Body of pancreas (tissue), 4 donors: ENCODE measurements at regions not wholly inside any gene's neighbourhood (a gene's known extent, or its start where the extent isn't known, plus 50 kb on each side); places are given as distances from the start of the nearest gene placed in this dataset.

Experiments
- ATAC-seq: fragments of 150-250 bp; one replicate; pipeline ENCODE4 v1.9.1; 2016
- DNase-seq, 4 donors: peaks; one replicate each; pipeline ENCODE4 v3.0.0-alpha.2; 2019
- H3K27ac ChIP-seq, 4 donors: fragments of 200-600 bp; sonication (generic); 1 replicate in 3 of 4; 2 replicates in 1 of 4; pipeline versions ENCODE4 v1.5.1 to v1.6.1; 2016 to 2019; ENCODE audit warnings: mild to moderate bottlenecking in 1 of 4, mixed read lengths in 1 of 4, moderate library complexity in 1 of 4
- H3K27me3 ChIP-seq, 2 donors: fragments of 200-600 bp; sonication (generic); one replicate each; pipeline ENCODE4 v1.6.0; 2016; ENCODE audit warnings: mild to moderate bottlenecking in 1 of 2
- H3K36me3 ChIP-seq, 2 donors: fragments of 200-600 bp; sonication (generic); replicated peaks in 1 of 2; 2 replicates each; pipeline ENCODE4 v1.5.1; 2016; ENCODE audit warnings: low read depth in 2 of 2; ENCODE audit not compliant: insufficient read depth in 1 of 2
- H3K4me1 ChIP-seq: fragments of 200-600 bp; sonication (generic); one replicate; pipeline ENCODE4 v1.6.0; 2016
- H3K4me3 ChIP-seq, 2 donors: fragments of 200-600 bp; sonication (generic); 1 replicate in 1 of 2; 2 replicates in 1 of 2; pipeline ENCODE4 v1.5.1; 2016 to 2019
- H3K9me3 ChIP-seq, 3 donors: fragments of 200-600 bp; sonication (generic); 1 replicate in 2 of 3; 2 replicates in 1 of 3; pipeline ENCODE4 v1.5.1; 2016
- CTCF ChIP-seq, 7 experiments: fragments of 450-650 bp in 4 of 7; fragments of 200-600 bp in 3 of 7; sonication (generic) in 3 of 7; IDR thresholded peaks; one replicate each; pipeline ENCODE4 v1.5.1; 2016 to 2019; ENCODE audit warnings: antibody characterized with exemption in 7 of 7
- POLR2A ChIP-seq, 3 donors: fragments of 450-650 bp; IDR thresholded peaks; one replicate each; pipeline ENCODE4 v1.6.1; 2016; ENCODE audit warnings: antibody characterized with exemption in 3 of 3, mild to moderate bottlenecking in 2 of 3
- WGBS, 2 donors: methylation state at CpG; one replicate each; pipeline ENCODE4 v1.1.5; 2017; 5-methylcytosine and 5-hydroxymethylcytosine counted together
- intact Hi-C: fragments of 100-400 bp; cut with DNase I; formaldehyde crosslinking; loops from one replicate; pipeline ENCODE4 v1.15.1; 2023

GRCh38 chr21:16678429-16679160 is 834.2 kb upstream of the CXADR start:
- intact Hi-C loops: no loop called here

GRCh38 chr21:16695074-16695473 is 817.8 kb upstream of the CXADR start:
- 54 to 90% methylated on average over 2 of the region's 2 CpGs for WGBS, 2 donors
- intact Hi-C loops: no loop called here
- Histone ChIP-seq H3K4me3 (no peak overlapping the region), H3K9me3 (peaks cover 0 to 12% (median 0%) of the 10 kb centered on the region in 3 donors), H3K4me1 (no peaks in the 10 kb centered on the region), H3K27ac (no peak overlapping the region), H3K27me3 (no peaks in the 10 kb centered on the region), H3K36me3 (no peaks in the 10 kb centered on the region)
- DNase-seq (no peak), ATAC-seq (no peak)
- no peak for TF ChIP-seq CTCF (IDR thresholded peaks at IDR 0.05)
- no peak for TF ChIP-seq POLR2A (IDR thresholded peaks at IDR 0.05)

More at GRCh38 chr21:16678429-16679160, 834.2 kb upstream of the CXADR start:
- Histone ChIP-seq H3K4me1 (no peaks in the 10 kb centered on the region), H3K27ac (no peak overlapping the region), H3K27me3 (no peaks in the 10 kb centered on the region), H3K9me3 (no peaks in the 10 kb centered on the region), H3K4me3 (no peak overlapping the region), H3K36me3 (no peaks in the 10 kb centered on the region)
- TF ChIP-seq POLR2A (IDR thresholded peaks at IDR 0.05) (no peak), CTCF (IDR thresholded peaks at IDR 0.05) (no peak)
- ATAC-seq (no peak), DNase-seq (no peak)
- 47% methylated on average over 3 of the region's 3 CpGs for WGBS, 2 donors

GRCh38 chr21:16707274-16707673 is 805.6 kb upstream of the CXADR start:
- no peak for TF ChIP-seq CTCF (IDR thresholded peaks at IDR 0.05)
- no peak for TF ChIP-seq POLR2A (IDR thresholded peaks at IDR 0.05)

GRCh38 chr21:16708101-16708835 is 804.6 kb upstream of the CXADR start:
- DNase-seq: no peak
- Histone ChIP-seq H3K36me3 (no peaks in the 10 kb centered on the region), H3K4me1 (no peaks in the 10 kb centered on the region), H3K27me3 (no peaks in the 10 kb centered on the region), H3K4me3 (no peak overlapping the region), H3K9me3 (no peaks in the 10 kb centered on the region), H3K27ac (no peak overlapping the region)
- no peak for ATAC-seq
- intact Hi-C loops: no loop called here
- 39 to 47% methylated on average over 2 of the region's 2 CpGs for WGBS, 2 donors
- no peak for TF ChIP-seq POLR2A (IDR thresholded peaks at IDR 0.05)
- TF ChIP-seq CTCF (IDR thresholded peaks at IDR 0.05): no peak

More at GRCh38 chr21:16707274-16707673, 805.6 kb upstream of the CXADR start:
- H3K36me3 ChIP-seq: no peaks in the 10 kb centered on the region
- WGBS, 2 donors: 61 to 73% methylated on average over 2 of the region's 2 CpGs
- ATAC-seq (no peak), DNase-seq (no peak)
- H3K27me3 ChIP-seq: no peaks in the 10 kb centered on the region
- H3K9me3 ChIP-seq: no peaks in the 10 kb centered on the region
- no peak overlapping the region for H3K4me3 ChIP-seq
- no peak overlapping the region for H3K27ac ChIP-seq
- no peaks in the 10 kb centered on the region for H3K4me1 ChIP-seq
- intact Hi-C loops: no loop called here
